Progenitor cell of endocrine pancreas (in vitro differentiated cells): ENCODE measurements at regions not wholly inside any gene's neighbourhood (a gene's known extent, or its start where the extent isn't known, plus 50 kb on each side); places are given as distances from the start of the nearest gene placed in this dataset.

Experiments
- DNase-seq: peaks from one replicate; pipeline ENCODE4 v3.0.0; 2021; ENCODE audit warnings: low spot score; ENCODE audit not compliant: unreplicated experiment
- H3K27ac Mint-ChIP-seq: 2 replicates; pipeline ENCODE4 v1.8.0; 2021; ENCODE audit warnings: mild to moderate bottlenecking, moderate library complexity, mixed read lengths
- H3K27me3 Mint-ChIP-seq: 2 replicates; pipeline ENCODE4 v1.8.0; 2021; ENCODE audit warnings: mixed read lengths
- H3K36me3 Mint-ChIP-seq: 2 replicates; pipeline ENCODE4 v1.8.0; 2022; ENCODE audit warnings: mixed read lengths; ENCODE audit not compliant: insufficient read depth
- H3K4me1 Mint-ChIP-seq: 2 replicates; pipeline ENCODE4 v1.8.0; 2021; ENCODE audit warnings: low read depth, mixed read lengths
- H3K4me3 Mint-ChIP-seq: 2 replicates; pipeline ENCODE4 v1.8.0; 2021; ENCODE audit warnings: low read depth, mild to moderate bottlenecking, moderate library complexity, mixed read lengths
- H3K9me3 Mint-ChIP-seq: 2 replicates; pipeline ENCODE4 v1.8.0; 2021; ENCODE audit warnings: low read depth, mixed read lengths
- TF ChIP-seq, protein P1 (sequence below): fragments of 200-600 bp; sonication (generic); IDR thresholded peaks from one replicate; pipeline ENCODE4 v1.5.0; 2021; ENCODE audit warnings: antibody characterized with exemption, mild to moderate bottlenecking; ENCODE audit not compliant: unreplicated experiment

DNA sequence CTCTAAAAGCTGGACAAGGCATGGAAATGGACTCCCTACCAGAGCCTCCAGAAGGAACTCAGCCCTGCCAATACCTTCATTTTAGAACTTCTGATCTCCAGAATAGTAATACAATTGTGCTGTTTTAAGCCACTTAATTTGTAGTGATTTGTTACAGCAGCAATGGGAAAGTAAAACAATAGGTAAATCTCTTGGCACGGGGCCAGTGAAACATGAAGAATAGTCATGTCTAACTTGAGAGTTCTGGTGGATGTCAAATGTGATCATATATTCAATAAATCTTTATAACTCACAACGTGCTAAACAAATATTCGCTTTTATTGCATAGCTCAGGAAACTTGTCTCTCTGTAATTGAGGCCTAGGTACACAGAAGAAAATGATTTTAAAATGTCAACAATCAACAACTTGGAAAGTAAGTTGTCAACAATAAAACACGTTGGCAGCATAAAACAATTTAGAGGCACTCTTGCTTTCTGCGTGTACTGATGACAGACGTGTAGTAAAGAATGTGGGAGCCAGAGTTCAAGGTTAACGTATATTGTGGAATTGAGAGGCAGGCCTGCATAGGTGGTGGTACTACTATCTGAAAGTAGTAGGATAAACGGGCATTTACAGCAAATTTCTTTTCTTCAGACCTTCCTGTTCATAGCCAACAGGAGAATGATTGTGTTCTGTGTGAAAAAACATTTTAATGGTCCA lies 140.5 kb upstream of the OPRM1 start:
- H3K4me1 Mint-ChIP-seq = no peaks in the 10 kb centered on the region
- H3K4me3 Mint-ChIP-seq = no peak overlapping the region
- peaks cover 3% of the 10 kb centered on the region for H3K9me3 Mint-ChIP-seq
- no peak overlapping the region for H3K27ac Mint-ChIP-seq
- H3K27me3 Mint-ChIP-seq = no peaks in the 10 kb centered on the region
- DNase-seq = no peak
- TF ChIP-seq, protein P1, sequence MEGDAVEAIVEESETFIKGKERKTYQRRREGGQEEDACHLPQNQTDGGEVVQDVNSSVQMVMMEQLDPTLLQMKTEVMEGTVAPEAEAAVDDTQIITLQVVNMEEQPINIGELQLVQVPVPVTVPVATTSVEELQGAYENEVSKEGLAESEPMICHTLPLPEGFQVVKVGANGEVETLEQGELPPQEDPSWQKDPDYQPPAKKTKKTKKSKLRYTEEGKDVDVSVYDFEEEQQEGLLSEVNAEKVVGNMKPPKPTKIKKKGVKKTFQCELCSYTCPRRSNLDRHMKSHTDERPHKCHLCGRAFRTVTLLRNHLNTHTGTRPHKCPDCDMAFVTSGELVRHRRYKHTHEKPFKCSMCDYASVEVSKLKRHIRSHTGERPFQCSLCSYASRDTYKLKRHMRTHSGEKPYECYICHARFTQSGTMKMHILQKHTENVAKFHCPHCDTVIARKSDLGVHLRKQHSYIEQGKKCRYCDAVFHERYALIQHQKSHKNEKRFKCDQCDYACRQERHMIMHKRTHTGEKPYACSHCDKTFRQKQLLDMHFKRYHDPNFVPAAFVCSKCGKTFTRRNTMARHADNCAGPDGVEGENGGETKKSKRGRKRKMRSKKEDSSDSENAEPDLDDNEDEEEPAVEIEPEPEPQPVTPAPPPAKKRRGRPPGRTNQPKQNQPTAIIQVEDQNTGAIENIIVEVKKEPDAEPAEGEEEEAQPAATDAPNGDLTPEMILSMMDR = no peak
- H3K36me3 Mint-ChIP-seq = no peaks in the 10 kb centered on the region

DNA sequence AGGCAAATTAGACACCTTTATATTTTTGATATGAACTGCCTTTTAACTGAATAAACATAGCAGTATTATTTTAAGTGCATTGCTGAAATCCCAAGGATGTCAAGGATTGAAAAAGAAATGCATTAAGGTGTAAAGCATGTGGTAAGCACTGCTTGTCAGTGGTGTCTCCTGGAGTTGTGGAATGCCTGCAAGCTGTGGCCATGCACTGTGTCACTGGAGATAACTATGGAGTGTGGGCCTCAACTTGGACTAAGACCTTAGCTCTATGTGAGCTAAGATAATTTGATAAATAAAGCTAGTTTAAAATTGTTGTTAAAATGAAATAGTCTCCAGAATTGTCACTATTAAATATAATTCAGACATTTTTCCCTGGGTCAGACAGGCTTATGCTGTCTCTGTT lies 156.6 kb upstream of the OPRM1 start:
- no peak overlapping the region for H3K27ac Mint-ChIP-seq
- TF ChIP-seq, protein P1 = no peak
- H3K9me3 Mint-ChIP-seq = peaks cover 18% of the 10 kb centered on the region
- DNase-seq = no peak
- no peaks in the 10 kb centered on the region for H3K27me3 Mint-ChIP-seq
- H3K4me1 Mint-ChIP-seq = no peaks in the 10 kb centered on the region
- no peak overlapping the region for H3K4me3 Mint-ChIP-seq
- peaks cover 3% of the 10 kb centered on the region for H3K36me3 Mint-ChIP-seq

DNA sequence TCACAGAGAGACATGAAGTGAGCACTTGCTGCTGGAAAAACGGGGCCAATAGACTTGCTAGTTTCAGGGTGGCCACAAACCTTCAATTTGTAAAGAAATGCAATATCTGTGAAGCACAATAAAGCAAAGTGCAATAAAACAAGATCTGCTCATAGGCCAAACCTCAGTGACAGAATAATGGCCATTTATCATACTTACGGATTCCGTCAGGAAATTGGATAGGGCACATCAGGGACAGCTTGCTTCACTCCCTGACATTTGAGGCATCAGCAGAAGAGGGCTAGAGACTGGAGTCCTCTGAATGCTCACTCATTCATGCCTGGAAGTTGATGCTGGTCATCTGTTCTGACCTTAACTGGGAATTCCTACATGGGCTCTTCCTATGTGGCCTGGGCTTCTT lies 165.5 kb upstream of the OPRM1 start:
- Mint-ChIP-seq H3K4me3 (no peak overlapping the region), H3K36me3 (peaks cover 3% of the 10 kb centered on the region), H3K4me1 (peaks cover 1% of the 10 kb centered on the region), H3K9me3 (peaks cover 25% of the 10 kb centered on the region), H3K27ac (no peak overlapping the region), H3K27me3 (no peaks in the 10 kb centered on the region)
- no peak for DNase-seq
- TF ChIP-seq, protein P1 = no peak

DNA sequence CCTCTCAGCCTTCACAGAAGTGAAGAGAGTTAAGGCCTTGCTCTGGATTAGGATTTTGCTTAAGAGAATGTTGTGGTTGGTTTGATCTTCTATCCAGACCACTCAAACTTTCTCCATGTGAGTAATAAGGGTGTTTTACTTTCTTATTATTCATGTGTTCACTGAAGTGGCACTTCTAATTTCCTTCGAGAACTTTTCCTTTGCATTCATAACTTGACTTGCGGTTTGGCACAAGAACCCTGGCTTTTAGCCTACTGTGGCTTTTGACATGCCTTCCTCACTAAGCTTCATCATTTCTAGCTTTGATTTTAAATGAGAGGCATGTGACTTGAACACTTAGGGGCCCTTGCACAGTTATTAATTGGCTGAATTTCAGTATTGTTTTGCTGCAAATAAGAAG lies 166.1 kb upstream of the OPRM1 start:
- TF ChIP-seq, protein P1 = no peak
- Mint-ChIP-seq H3K36me3 (peaks cover 1% of the 10 kb centered on the region), H3K4me1 (peaks cover 1% of the 10 kb centered on the region), H3K27ac (no peak overlapping the region), H3K27me3 (no peaks in the 10 kb centered on the region), H3K9me3 (peaks cover 24% of the 10 kb centered on the region), H3K4me3 (no peak overlapping the region)
- DNase-seq = no peak

DNA sequence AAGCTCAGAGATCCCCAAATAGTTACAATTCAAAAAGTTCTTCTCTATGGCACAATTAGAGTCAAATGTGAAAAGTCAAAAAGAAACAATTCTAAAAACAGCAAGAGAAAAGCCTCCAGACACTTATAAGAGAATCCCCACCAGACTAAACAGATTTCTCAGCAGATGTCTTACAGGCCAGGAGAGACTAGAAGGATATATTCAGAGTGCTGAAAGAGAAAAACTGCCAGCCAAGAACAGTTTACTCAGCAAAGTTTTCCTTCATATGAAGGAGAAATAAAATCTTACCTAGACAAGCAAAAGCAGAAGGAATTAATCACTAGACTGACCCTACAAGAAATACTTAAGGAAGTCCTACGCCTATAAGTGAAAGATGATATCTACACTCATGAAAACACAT lies 176.1 kb upstream of the OPRM1 start:
- H3K27me3 Mint-ChIP-seq = no peaks in the 10 kb centered on the region
- H3K27ac Mint-ChIP-seq = no peak overlapping the region
- DNase-seq = no peak
- no peaks in the 10 kb centered on the region for H3K36me3 Mint-ChIP-seq
- peaks cover 12% of the 10 kb centered on the region for H3K4me1 Mint-ChIP-seq
- no peak overlapping the region for H3K4me3 Mint-ChIP-seq
- TF ChIP-seq, protein P1 = no peak
- H3K9me3 Mint-ChIP-seq = peaks cover 15% of the 10 kb centered on the region
